HFF-Myc (cell line): ENCODE measurements at regions not wholly inside any gene's neighbourhood (a gene's known extent, or its start where the extent isn't known, plus 50 kb on each side); places are given as distances from the start of the nearest gene placed in this dataset.

Source experiments
- DNase-seq: peaks from one replicate; pipeline ENCODE4 v3.0.0-alpha.2; 2011; ENCODE audit warnings: low read depth; ENCODE audit errors: extremely low read depth
- H3K4me3 ChIP-seq: replicated peaks from 2 replicates; pipeline ENCODE4 v1.5.1; 2011; ENCODE audit warnings: low read depth, mild to moderate bottlenecking, control low read depth, low read length
- TF ChIP-seq, protein P1 (sequence below): IDR thresholded peaks from 2 replicates; pipeline ENCODE4 v1.5.1; 2012; ENCODE audit warnings: mild to moderate bottlenecking, low read depth, low read length, control low read depth; ENCODE audit errors: missing control alignments

- TF ChIP-seq, protein P1, sequence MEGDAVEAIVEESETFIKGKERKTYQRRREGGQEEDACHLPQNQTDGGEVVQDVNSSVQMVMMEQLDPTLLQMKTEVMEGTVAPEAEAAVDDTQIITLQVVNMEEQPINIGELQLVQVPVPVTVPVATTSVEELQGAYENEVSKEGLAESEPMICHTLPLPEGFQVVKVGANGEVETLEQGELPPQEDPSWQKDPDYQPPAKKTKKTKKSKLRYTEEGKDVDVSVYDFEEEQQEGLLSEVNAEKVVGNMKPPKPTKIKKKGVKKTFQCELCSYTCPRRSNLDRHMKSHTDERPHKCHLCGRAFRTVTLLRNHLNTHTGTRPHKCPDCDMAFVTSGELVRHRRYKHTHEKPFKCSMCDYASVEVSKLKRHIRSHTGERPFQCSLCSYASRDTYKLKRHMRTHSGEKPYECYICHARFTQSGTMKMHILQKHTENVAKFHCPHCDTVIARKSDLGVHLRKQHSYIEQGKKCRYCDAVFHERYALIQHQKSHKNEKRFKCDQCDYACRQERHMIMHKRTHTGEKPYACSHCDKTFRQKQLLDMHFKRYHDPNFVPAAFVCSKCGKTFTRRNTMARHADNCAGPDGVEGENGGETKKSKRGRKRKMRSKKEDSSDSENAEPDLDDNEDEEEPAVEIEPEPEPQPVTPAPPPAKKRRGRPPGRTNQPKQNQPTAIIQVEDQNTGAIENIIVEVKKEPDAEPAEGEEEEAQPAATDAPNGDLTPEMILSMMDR = no peak
- DNase-seq = no peak
- no peak overlapping the region for H3K4me3 ChIP-seq
Observed at GRCh38 chr18:61756244-61756643, 136.6 kb downstream of the RNF152 start.

DNA sequence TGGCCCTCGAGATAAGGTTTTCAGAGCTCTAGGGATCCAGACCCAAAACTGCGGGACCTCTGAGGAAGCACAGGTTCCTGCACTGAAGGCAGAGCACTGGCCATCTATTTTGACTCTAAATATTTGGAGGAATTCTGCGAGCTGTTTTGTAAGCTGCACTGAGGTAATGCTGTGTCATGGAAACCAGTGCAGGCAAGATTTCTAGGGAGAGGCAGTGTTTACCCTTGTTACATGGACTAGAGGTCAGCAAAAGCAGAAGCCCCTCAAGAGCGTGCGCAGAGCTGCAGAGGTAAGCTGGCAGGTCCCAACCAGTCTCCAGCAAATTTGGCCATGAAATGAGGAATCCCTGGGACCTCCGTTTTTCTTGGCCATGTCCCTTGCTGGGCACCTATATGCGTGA lies 137.3 kb downstream of the RNF152 start:
- TF ChIP-seq, protein P1 = no peak
- no peak for DNase-seq
- H3K4me3 ChIP-seq = no peak overlapping the region

DNA sequence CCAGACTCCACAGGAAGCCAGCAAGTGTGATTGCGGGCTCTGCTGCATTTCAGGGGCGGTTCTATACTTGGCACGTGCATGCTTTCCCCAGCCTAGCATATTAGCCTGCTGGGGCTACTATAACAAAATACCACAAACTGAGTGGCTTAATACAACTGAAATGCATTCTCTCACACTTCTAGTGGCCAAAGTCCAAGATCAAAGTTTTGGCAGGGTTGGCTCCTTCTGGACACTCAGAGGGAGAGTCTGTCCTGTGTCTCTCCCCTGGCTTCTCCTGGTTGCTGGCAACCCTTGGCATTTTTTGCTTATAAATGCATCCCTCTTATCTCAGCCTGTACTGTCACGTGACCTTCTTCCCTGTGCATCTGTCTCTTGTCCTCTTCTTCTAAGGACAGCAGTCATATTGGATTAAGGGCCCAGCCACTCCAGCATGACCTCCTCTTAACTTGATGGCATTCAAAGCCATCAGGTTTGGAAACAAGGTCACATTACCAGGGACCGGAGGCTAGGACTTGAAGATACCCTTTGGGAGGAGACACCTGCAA lies 138.7 kb downstream of the RNF152 start:
- no peak for DNase-seq
- TF ChIP-seq, protein P1 = no peak
- H3K4me3 ChIP-seq = no peak overlapping the region

DNA sequence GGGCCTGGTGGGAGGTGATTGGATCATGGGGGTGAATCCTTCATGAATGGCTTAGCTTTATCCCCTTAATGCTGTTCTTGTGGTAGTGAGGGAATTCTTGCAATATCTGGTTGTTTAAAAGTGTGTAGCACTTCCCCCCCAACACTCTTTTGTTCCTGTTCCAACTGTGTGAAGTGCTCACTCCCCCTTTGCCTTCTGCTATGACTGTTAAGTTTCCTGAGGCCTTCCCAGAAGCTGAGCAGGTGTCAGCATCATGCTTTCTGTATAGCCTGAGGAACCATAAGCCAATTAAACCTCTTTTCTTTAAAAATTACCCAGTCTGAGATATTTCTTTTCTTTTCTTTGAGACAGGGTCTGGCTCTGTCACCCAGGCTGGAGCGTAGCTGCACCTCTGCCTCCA lies 139.4 kb downstream of the RNF152 start:
- DNase-seq = no peak
- TF ChIP-seq, protein P1 = no peak
- H3K4me3 ChIP-seq = no peak overlapping the region

- TF ChIP-seq, protein P1 = no peak
- DNase-seq = no peak
- no peak overlapping the region for H3K4me3 ChIP-seq
Observed at GRCh38 chr18:61752973-61753372, 139.8 kb downstream of the RNF152 start.

GRCh38 chr18:61750840-61751668 lies 141.8 kb downstream of the RNF152 start:
- no peak overlapping the region for H3K4me3 ChIP-seq
- TF ChIP-seq, protein P1 = no peak
- no peak for DNase-seq
